Fibroblast of pulmonary artery (primary cell): ENCODE measurements at regions not wholly inside any gene's neighbourhood (a gene's known extent, or its start where the extent isn't known, plus 50 kb on each side); places are given as distances from the start of the nearest gene placed in this dataset.

Source experiments
- DNase-seq: peaks from one replicate; pipeline ENCODE4 v3.0.0-alpha.2; 2010; ENCODE audit warnings: low read depth
- H3K4me3 ChIP-seq: replicated peaks from 2 replicates; pipeline ENCODE4 v1.5.1; 2011; ENCODE audit warnings: low read depth, mild to moderate bottlenecking, control low read depth, low read length, moderate library complexity
- TF ChIP-seq, protein P1 (sequence below): IDR thresholded peaks from 2 replicates; pipeline ENCODE4 v1.5.1; 2011; ENCODE audit warnings: mild to moderate bottlenecking, control low read depth, low read length, inconsistent platforms; ENCODE audit errors: missing control alignments

DNA sequence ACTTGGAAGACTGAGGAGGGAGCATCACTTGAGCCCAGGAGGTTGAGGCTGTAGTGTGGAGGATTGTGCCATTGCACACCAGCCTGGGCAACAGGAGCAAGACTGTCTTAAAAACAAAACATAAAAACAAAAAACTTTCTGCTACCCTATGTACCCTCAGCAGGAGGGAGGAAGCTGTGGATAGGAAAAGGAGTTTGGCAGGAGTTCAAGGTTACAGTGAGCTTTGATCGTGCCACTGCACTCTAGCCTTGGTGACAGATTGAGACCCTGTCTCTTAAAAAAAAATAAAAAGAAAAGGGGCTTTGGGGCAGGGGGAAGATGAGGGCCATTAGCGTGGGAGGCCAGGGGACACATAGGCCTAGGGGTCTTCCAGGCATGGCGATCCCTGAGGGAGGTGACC, 135.7 kb downstream of the DHX35 start:
- no peak for DNase-seq
- TF ChIP-seq, protein P1, sequence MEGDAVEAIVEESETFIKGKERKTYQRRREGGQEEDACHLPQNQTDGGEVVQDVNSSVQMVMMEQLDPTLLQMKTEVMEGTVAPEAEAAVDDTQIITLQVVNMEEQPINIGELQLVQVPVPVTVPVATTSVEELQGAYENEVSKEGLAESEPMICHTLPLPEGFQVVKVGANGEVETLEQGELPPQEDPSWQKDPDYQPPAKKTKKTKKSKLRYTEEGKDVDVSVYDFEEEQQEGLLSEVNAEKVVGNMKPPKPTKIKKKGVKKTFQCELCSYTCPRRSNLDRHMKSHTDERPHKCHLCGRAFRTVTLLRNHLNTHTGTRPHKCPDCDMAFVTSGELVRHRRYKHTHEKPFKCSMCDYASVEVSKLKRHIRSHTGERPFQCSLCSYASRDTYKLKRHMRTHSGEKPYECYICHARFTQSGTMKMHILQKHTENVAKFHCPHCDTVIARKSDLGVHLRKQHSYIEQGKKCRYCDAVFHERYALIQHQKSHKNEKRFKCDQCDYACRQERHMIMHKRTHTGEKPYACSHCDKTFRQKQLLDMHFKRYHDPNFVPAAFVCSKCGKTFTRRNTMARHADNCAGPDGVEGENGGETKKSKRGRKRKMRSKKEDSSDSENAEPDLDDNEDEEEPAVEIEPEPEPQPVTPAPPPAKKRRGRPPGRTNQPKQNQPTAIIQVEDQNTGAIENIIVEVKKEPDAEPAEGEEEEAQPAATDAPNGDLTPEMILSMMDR: no peak
- H3K4me3 ChIP-seq: no peak overlapping the region

- DNase-seq: no peak
- TF ChIP-seq, protein P1: no peak
- H3K4me3 ChIP-seq: no peak overlapping the region
Measured at GRCh38 chr20:39095870-39096269, 133.7 kb downstream of the DHX35 start.

DNA sequence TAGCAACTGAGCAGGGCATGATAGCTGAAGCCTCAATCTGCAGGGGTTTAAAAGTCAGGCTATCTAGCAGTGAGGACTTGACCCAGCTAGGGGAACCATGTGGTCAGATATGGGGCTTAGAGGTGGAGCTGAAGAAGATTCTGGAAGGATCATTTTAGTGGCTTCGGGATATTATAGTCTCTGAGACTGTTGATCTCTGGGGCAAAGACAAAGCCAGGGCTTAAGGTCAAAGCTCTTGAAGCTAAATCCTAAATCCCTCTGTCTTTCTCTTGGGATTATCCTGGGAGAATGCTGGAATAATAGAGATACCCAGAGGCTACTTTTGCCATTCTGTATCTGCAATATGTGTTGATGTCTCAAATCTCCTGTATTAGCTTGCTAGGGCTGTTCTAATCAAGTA, 132.2 kb downstream of the DHX35 start:
- no peak overlapping the region for H3K4me3 ChIP-seq
- no peak for DNase-seq
- TF ChIP-seq, protein P1: no peak

DNA sequence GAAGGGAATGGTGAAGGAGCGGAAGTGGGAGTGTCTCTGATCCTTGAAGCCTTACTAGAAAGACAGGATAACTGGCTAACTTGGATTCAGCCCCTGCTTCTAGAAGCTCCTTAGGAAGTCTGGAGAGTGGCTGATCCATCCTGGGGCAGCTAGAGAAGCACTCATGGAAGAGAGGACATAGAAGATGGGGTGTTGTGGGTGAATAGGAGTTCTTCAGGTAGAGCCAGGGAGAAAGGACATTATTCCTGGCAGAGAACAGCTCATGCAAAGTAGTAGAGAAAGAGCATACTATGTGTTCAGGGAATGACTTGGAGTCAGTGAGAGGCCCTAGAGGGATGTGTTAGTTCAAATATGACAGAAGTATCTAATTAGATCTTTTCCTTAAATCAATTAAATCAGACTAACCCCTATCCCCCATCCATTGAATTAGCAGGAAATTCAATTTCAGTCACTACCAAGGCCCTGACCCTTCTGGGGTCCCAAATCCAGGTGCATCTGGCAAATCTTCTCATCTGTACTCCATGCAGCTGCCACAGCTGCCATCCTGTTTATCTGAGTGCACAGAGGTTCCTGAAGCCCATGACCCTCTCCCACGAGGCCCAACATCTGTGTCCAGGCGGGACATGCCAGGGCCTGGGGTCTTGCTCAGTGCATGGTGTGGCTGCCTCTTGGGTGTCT, 130.7 kb downstream of the DHX35 start:
- no peak overlapping the region for H3K4me3 ChIP-seq
- DNase-seq: no peak
- TF ChIP-seq, protein P1: no peak

DNA sequence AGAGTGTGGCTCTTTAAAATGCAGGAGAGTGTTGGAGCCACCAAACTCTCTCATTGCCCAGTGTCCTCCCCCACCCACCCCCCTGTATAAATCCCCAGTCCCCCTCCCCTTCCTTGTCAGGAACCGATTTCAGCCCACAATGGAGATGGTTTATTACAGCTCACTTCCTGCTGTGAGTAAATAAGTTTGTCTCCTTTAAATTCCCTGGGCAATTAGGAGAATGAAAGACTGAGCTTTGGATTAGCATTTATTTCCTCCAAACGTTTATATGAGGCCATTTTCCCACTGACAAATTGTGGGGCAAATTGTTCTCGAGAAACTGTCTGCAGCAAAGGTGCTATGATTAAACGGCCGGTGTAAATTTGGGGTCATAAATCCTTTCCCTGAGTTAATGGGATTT, 128.8 kb downstream of the DHX35 start:
- no peak for DNase-seq
- TF ChIP-seq, protein P1: no peak
- no peak overlapping the region for H3K4me3 ChIP-seq

GRCh38 chr20:39089797-39090196, 127.7 kb downstream of the DHX35 start:
- TF ChIP-seq, protein P1: no peak
- DNase-seq: no peak
- no peak overlapping the region for H3K4me3 ChIP-seq
